Astrocyte (in vitro differentiated cells and primary cell): ENCODE measurements at regions not wholly inside any gene's neighbourhood (a gene's known extent, or its start where the extent isn't known, plus 50 kb on each side); places are given as distances from the start of the nearest gene placed in this dataset.
A peak's percentile ranks its signal among the peaks of the same experiment; 100 is the strongest.

Source experiments
- DNase-seq: peaks from one replicate; pipeline ENCODE4 v3.0.0-alpha.2; 2010; ENCODE audit warnings: low read depth
- FAIRE-seq: peaks from 2 replicates; lab custom pipeline; 2011; peaks lifted over from hg19 to GRCh38; lab: Jason Lieb, UNC
- H2AFZ ChIP-seq: 2 replicates; pipeline ENCODE4 v1.6.0; 2012; ENCODE audit warnings: low read depth, low read length, inconsistent platforms
- H3K27ac ChIP-seq: 2 replicates; pipeline ENCODE4 v1.5.1; 2011; ENCODE audit warnings: low read depth, low read length, inconsistent platforms
- H3K27me3 ChIP-seq: 2 replicates; pipeline ENCODE4 v1.6.0; 2011; ENCODE audit warnings: low read length, inconsistent platforms; ENCODE audit not compliant: insufficient read depth
- H3K36me3 ChIP-seq: 2 replicates; pipeline ENCODE4 v1.5.1; 2011; ENCODE audit warnings: low read length, inconsistent platforms; ENCODE audit not compliant: insufficient read depth
- H3K4me1 ChIP-seq: 2 replicates; pipeline ENCODE4 v1.5.1; 2011; ENCODE audit warnings: low read length, inconsistent platforms; ENCODE audit not compliant: insufficient read depth
- H3K4me2 ChIP-seq: 2 replicates; pipeline ENCODE4 v1.6.0; 2012; ENCODE audit warnings: low read length, inconsistent platforms
- H3K4me3 ChIP-seq: 2 replicates; pipeline ENCODE4 v1.5.1; 2011; ENCODE audit warnings: low read depth, mild to moderate bottlenecking, low read length, inconsistent platforms; ENCODE audit not compliant: insufficient read depth
- H3K79me2 ChIP-seq: 2 replicates; pipeline ENCODE4 v1.6.0; 2012; ENCODE audit warnings: mild to moderate bottlenecking, low read length, inconsistent platforms; ENCODE audit not compliant: insufficient read depth
- H3K9ac ChIP-seq: 2 replicates; pipeline ENCODE4 v1.6.0; 2012; ENCODE audit warnings: mild to moderate bottlenecking, low read length, inconsistent platforms
- H3K9me3 ChIP-seq: 2 replicates; pipeline ENCODE4 v1.5.1; 2012; ENCODE audit warnings: low read depth, mild to moderate bottlenecking, low read length, inconsistent platforms; ENCODE audit not compliant: insufficient read depth
- H4K20me1 ChIP-seq: 2 replicates; pipeline ENCODE4 v1.6.0; 2012; ENCODE audit warnings: low read length, inconsistent platforms; ENCODE audit not compliant: insufficient read depth
- H3K27ac Mint-ChIP-seq: one replicate; pipeline ENCODE4 v1.8.0; 2021; ENCODE audit warnings: mild to moderate bottlenecking, mixed read lengths; ENCODE audit not compliant: unreplicated experiment
- H3K27me3 Mint-ChIP-seq: one replicate; pipeline ENCODE4 v1.8.0; 2021; ENCODE audit warnings: low read depth, mixed read lengths; ENCODE audit not compliant: unreplicated experiment
- H3K36me3 Mint-ChIP-seq: one replicate; pipeline ENCODE4 v1.8.0; 2021; ENCODE audit warnings: low read depth, mixed read lengths; ENCODE audit not compliant: unreplicated experiment
- H3K4me1 Mint-ChIP-seq: one replicate; pipeline ENCODE4 v1.8.0; 2021; ENCODE audit warnings: low read depth, mixed read lengths; ENCODE audit not compliant: unreplicated experiment
- H3K4me3 Mint-ChIP-seq: one replicate; pipeline ENCODE4 v1.8.0; 2021; ENCODE audit warnings: mild to moderate bottlenecking, moderate library complexity, mixed read lengths; ENCODE audit not compliant: unreplicated experiment
- H3K9me3 Mint-ChIP-seq: one replicate; pipeline ENCODE4 v1.8.0; 2021; ENCODE audit warnings: mild to moderate bottlenecking, mixed read lengths; ENCODE audit not compliant: unreplicated experiment
- CTCF ChIP-seq: IDR thresholded peaks from 2 replicates; pipeline ENCODE4 v1.5.1; 2011; ENCODE audit warnings: low read depth, mild to moderate bottlenecking, inconsistent platforms, low read length, moderate library complexity; ENCODE audit not compliant: insufficient read depth
- EZH2 ChIP-seq: IDR thresholded peaks from 2 replicates; pipeline ENCODE4 v1.6.1; 2012; ENCODE audit warnings: mild to moderate bottlenecking, low read length, inconsistent platforms; ENCODE audit not compliant: insufficient read depth

- Mint-ChIP-seq H3K27me3 (no peaks in the 10 kb centered on the region), H3K4me3 (no peak overlapping the region), H3K27ac (peak overlapping the region; percentile 68), H3K9me3 (no peaks in the 10 kb centered on the region), H3K36me3 (no peaks in the 10 kb centered on the region), H3K4me1 (peaks cover 5% of the 10 kb centered on the region)
- DNase-seq (no peak), FAIRE-seq (no peak)
- Histone ChIP-seq H3K36me3 (no peaks in the 10 kb centered on the region), H2AFZ (no peak overlapping the region), H3K9me3 (no peaks in the 10 kb centered on the region), H3K79me2 (no peaks in the 10 kb centered on the region), H3K9ac (no peak overlapping the region), H3K27me3 (no peaks in the 10 kb centered on the region), H3K4me1 (no peaks in the 10 kb centered on the region), H4K20me1 (no peaks in the 10 kb centered on the region), H3K27ac (no peak overlapping the region), H3K4me2 (no peak overlapping the region), H3K4me3 (no peak overlapping the region)
- TF ChIP-seq EZH2 (no peak), CTCF (no peak)
Observed at GRCh38 chr4:124868495-124868894, 156.0 kb upstream of the ANKRD50 start.

- no peaks in the 10 kb centered on the region for H3K27me3 Mint-ChIP-seq
- Histone ChIP-seq H3K27me3 (no peaks in the 10 kb centered on the region), H2AFZ (no peak overlapping the region), H3K4me3 (no peak overlapping the region), H4K20me1 (no peaks in the 10 kb centered on the region), H3K79me2 (no peaks in the 10 kb centered on the region), H3K4me1 (no peaks in the 10 kb centered on the region), H3K27ac (no peak overlapping the region), H3K9me3 (no peaks in the 10 kb centered on the region), H3K4me2 (no peak overlapping the region), H3K9ac (no peak overlapping the region), H3K36me3 (no peaks in the 10 kb centered on the region)
- peaks cover 5% of the 10 kb centered on the region for H3K4me1 Mint-ChIP-seq
- peak overlapping the region; percentile 63 for H3K27ac Mint-ChIP-seq
- DNase-seq (peak; percentile 22), FAIRE-seq (no peak)
- no peak overlapping the region for H3K4me3 Mint-ChIP-seq
- no peaks in the 10 kb centered on the region for H3K9me3 Mint-ChIP-seq
- no peak for TF ChIP-seq EZH2
- no peak for TF ChIP-seq CTCF
- no peaks in the 10 kb centered on the region for H3K36me3 Mint-ChIP-seq
Observed at GRCh38 chr4:124867536-124867935, 155.0 kb upstream of the ANKRD50 start.

GRCh38 chr4:124866301-124866700, 153.8 kb upstream of the ANKRD50 start:
- Histone ChIP-seq H3K36me3 (no peaks in the 10 kb centered on the region), H3K4me1 (no peaks in the 10 kb centered on the region), H4K20me1 (no peaks in the 10 kb centered on the region), H3K79me2 (no peaks in the 10 kb centered on the region), H3K9ac (no peak overlapping the region), H2AFZ (no peak overlapping the region), H3K27ac (no peak overlapping the region), H3K27me3 (no peaks in the 10 kb centered on the region), H3K9me3 (no peaks in the 10 kb centered on the region), H3K4me3 (no peak overlapping the region), H3K4me2 (no peak overlapping the region)
- Mint-ChIP-seq H3K4me1 (peaks cover 7% of the 10 kb centered on the region), H3K27ac (no peak overlapping the region), H3K9me3 (no peaks in the 10 kb centered on the region), H3K27me3 (no peaks in the 10 kb centered on the region), H3K36me3 (no peaks in the 10 kb centered on the region), H3K4me3 (no peak overlapping the region)
- TF ChIP-seq CTCF (no peak), EZH2 (no peak)
- FAIRE-seq (no peak), DNase-seq (no peak)
